Right lobe of liver (tissue), 6 donors: ENCODE measurements at regions not wholly inside any gene's neighbourhood (a gene's known extent, or its start where the extent isn't known, plus 50 kb on each side); places are given as distances from the start of the nearest gene placed in this dataset.
A peak's percentile ranks its signal among the peaks of the same experiment; 100 is the strongest.

Experiments
- ATAC-seq, 4 donors: fragments of 200-7000 bp; cut with Tn5 transposase; one replicate each; pipeline ENCODE4 v1.9.1; 2020; ENCODE audit warnings: mild to moderate bottlenecking in 4 of 4, moderate library complexity in 4 of 4
- DNase-seq, 3 donors: peaks; one replicate each; pipeline ENCODE4 v3.0.0-alpha.2; 2020
- H3K27ac ChIP-seq, 3 donors: fragments of 200-600 bp; one replicate each; pipeline ENCODE4 v1.8.0; 2022
- H3K27me3 ChIP-seq, 2 donors: fragments of 200-600 bp; one replicate each; pipeline ENCODE4 v1.8.0; 2022
- H3K36me3 ChIP-seq, 4 donors: fragments of 200-600 bp; sonication (generic) in 1 of 4; one replicate each; pipeline versions ENCODE4 v1.5.1 to v1.8.0; 2017 to 2022; ENCODE audit warnings: control low read depth in 1 of 4
- H3K4me1 ChIP-seq, 4 donors: fragments of 200-600 bp; sonication (generic) in 1 of 4; one replicate each; pipeline versions ENCODE4 v1.5.1 to v1.8.0; 2017 to 2022; ENCODE audit warnings: control low read depth in 1 of 4
- H3K4me3 ChIP-seq, 3 donors: fragments of 200-600 bp; one replicate each; pipeline ENCODE4 v1.8.0; 2022
- H3K9me3 ChIP-seq, 4 donors: fragments of 200-600 bp; sonication (generic) in 1 of 4; one replicate each; pipeline versions ENCODE4 v1.5.1 to v1.8.0; 2017 to 2022; ENCODE audit warnings: control low read depth in 1 of 4
- CTCF ChIP-seq, 4 donors: fragments of 200-600 bp in 3 of 4; fragments of 450-650 bp in 1 of 4; IDR thresholded peaks; one replicate each; pipeline versions ENCODE4 v1.5.1 to v1.8.0; 2016 to 2022; ENCODE audit warnings: antibody characterized with exemption in 4 of 4, mild to moderate bottlenecking in 2 of 4
- POLR2A ChIP-seq: fragments of 450-650 bp; IDR thresholded peaks from one replicate; pipeline ENCODE4 v1.6.1; 2017; ENCODE audit warnings: antibody characterized with exemption, mild to moderate bottlenecking
- WGBS: methylation state at CpG from one replicate; pipeline ENCODE4 v1.1.6; 2018; ENCODE audit warnings: low coverage, low lambda C conversion rate; ENCODE audit not compliant: insufficient coverage; ENCODE audit errors: missing lambda C conversion rate; 5-methylcytosine and 5-hydroxymethylcytosine counted together
- intact Hi-C, 2 donors: fragments of 100-400 bp; cut with DNase I; formaldehyde crosslinking; loops; one replicate each; pipeline versions ENCODE4 v1.11.2 to v1.14.1; 2022
- donor health status: DM: no; HTN: yes; CAD: no.
- donor health status: DM: no; HTN: no; CAD: no.
- donor health status: DM: no; HTN: no; CAD: no.
- donor health status: DM: no; HTN: yes; CAD: no.
- donor health status: DM: no; HTN: yes; CAD: no.

GRCh38 chr4:149277705-149278104 lies 537.9 kb downstream of the IQCM start:
- no peak for DNase-seq
- H3K9me3 ChIP-seq = no peaks in the 10 kb centered on the region
- H3K27ac ChIP-seq = no peak overlapping the region
- TF ChIP-seq POLR2A (no peak), CTCF (IDR thresholded peaks at IDR 0.05) (no peak)
- no peak for ATAC-seq
- H3K36me3 ChIP-seq = no peaks in the 10 kb centered on the region
- H3K4me1 ChIP-seq = no peaks in the 10 kb centered on the region
- WGBS = 82% methylated on average over 2 of the region's 2 CpGs
- intact Hi-C loops = no loop called here
- H3K4me3 ChIP-seq = no peak overlapping the region
- H3K27me3 ChIP-seq = no peaks in the 10 kb centered on the region

- WGBS = 76% methylated on average over 1 of the region's 1 CpG
- no peaks in the 10 kb centered on the region for H3K9me3 ChIP-seq
- DNase-seq (no peak), ATAC-seq (no peak)
- no peak for TF ChIP-seq POLR2A
- TF ChIP-seq CTCF (IDR thresholded peaks at IDR 0.05) = no peak
- H3K4me3 ChIP-seq = no peak overlapping the region
- no peaks in the 10 kb centered on the region for H3K36me3 ChIP-seq
- no peak overlapping the region for H3K27ac ChIP-seq
- no peaks in the 10 kb centered on the region for H3K4me1 ChIP-seq
- intact Hi-C loops = no loop called here
- no peaks in the 10 kb centered on the region for H3K27me3 ChIP-seq
Measured at GRCh38 chr4:149269835-149270234, 545.8 kb downstream of the IQCM start.

GRCh38 chr4:149266301-149266700 lies 549.3 kb downstream of the IQCM start:
- intact Hi-C loops = no loop called here
- 42% methylated on average over 3 of the region's 3 CpGs for WGBS
- H3K4me3 ChIP-seq = no peak overlapping the region
- no peak for ATAC-seq
- H3K27me3 ChIP-seq = no peaks in the 10 kb centered on the region
- H3K36me3 ChIP-seq = no peaks in the 10 kb centered on the region
- H3K9me3 ChIP-seq = no peaks in the 10 kb centered on the region
- no peak for TF ChIP-seq CTCF (IDR thresholded peaks at IDR 0.05)
- TF ChIP-seq POLR2A = no peak
- H3K27ac ChIP-seq = no peak overlapping the region
- no peaks in the 10 kb centered on the region for H3K4me1 ChIP-seq
- DNase-seq = no peak

GRCh38 chr4:149265645-149266044 lies 550.0 kb downstream of the IQCM start:
- DNase-seq (no peak), ATAC-seq (no peak)
- intact Hi-C loops = no loop called here
- Histone ChIP-seq H3K27ac (no peak overlapping the region), H3K9me3 (no peaks in the 10 kb centered on the region), H3K4me1 (no peaks in the 10 kb centered on the region), H3K36me3 (no peaks in the 10 kb centered on the region), H3K4me3 (no peak overlapping the region), H3K27me3 (no peaks in the 10 kb centered on the region)
- TF ChIP-seq POLR2A (no peak), CTCF (IDR thresholded peaks at IDR 0.05) (no peak)
- WGBS = 75% methylated on average over 3 of the region's 3 CpGs

GRCh38 chr4:149264093-149264733 lies 551.4 kb downstream of the IQCM start:
- no peak overlapping the region for H3K27ac ChIP-seq
- DNase-seq (peak in 2 of 3 donors; percentile 14 to 46), ATAC-seq (peak; percentile 93 to 97 (median 94))
- H3K4me3 ChIP-seq = no peak overlapping the region
- intact Hi-C loops = no loop called here
- TF ChIP-seq POLR2A = no peak
- TF ChIP-seq CTCF (IDR thresholded peaks at IDR 0.05) = peak; percentile 65 to 80 (median 69)
- WGBS = 35% methylated on average over 2 of the region's 2 CpGs
- no peaks in the 10 kb centered on the region for H3K36me3 ChIP-seq
- H3K27me3 ChIP-seq = no peaks in the 10 kb centered on the region
- H3K9me3 ChIP-seq = no peaks in the 10 kb centered on the region
- H3K4me1 ChIP-seq = no peaks in the 10 kb centered on the region
